ENCODE measurements at regions not wholly inside any gene's neighbourhood (a gene's known extent, or its start where the extent isn't known, plus 50 kb on each side); places are given as distances from the start of the nearest gene placed in this dataset.
A peak's percentile ranks its signal among the peaks of the same experiment; 100 is the strongest.

GRCh38 chr11:45517171-45517770, 148.2 kb downstream of the CHST1 start:
- DNase-seq: no peak

GRCh38 chr11:45513821-45514340, 151.5 kb downstream of the CHST1 start:
- no peak for DNase-seq

- DNase-seq: no peak
Measured at GRCh38 chr11:45512471-45513148, 152.8 kb downstream of the CHST1 start.

GRCh38 chr11:45511566-45511965, 153.9 kb downstream of the CHST1 start:
- DNase-seq: no peak

GRCh38 chr11:45507916-45508315, 157.5 kb downstream of the CHST1 start:
- DNase-seq: no peak

GRCh38 chr11:45503311-45503710, 162.1 kb downstream of the CHST1 start:
- no peak for DNase-seq

- no peak for DNase-seq
Measured at GRCh38 chr11:45502226-45502545, 163.2 kb downstream of the CHST1 start.

- DNase-seq: no peak
Measured at GRCh38 chr11:45501392-45502225, 163.8 kb downstream of the CHST1 start.

GRCh38 chr11:45500451-45500850, 165.0 kb downstream of the CHST1 start:
- DNase-seq: no peak

- DNase-seq: no peak
Measured at GRCh38 chr11:45494738-45495137, 170.7 kb downstream of the CHST1 start.

GRCh38 chr11:45489281-45489905, 176.0 kb downstream of the CHST1 start:
- no peak for DNase-seq

GRCh38 chr11:45486461-45486860, 179.0 kb downstream of the CHST1 start:
- DNase-seq: no peak

GRCh38 chr11:45485070-45485707, 180.2 kb downstream of the CHST1 start:
- DNase-seq: peak; percentile 23

- no peak for DNase-seq
Measured at GRCh38 chr11:45484326-45484883, 181.0 kb downstream of the CHST1 start.

GRCh38 chr11:45483416-45483815, 182.0 kb downstream of the CHST1 start:
- DNase-seq: no peak

- DNase-seq: no peak
Measured at GRCh38 chr11:45482331-45482730, 183.1 kb downstream of the CHST1 start.

- DNase-seq: no peak
Measured at GRCh38 chr11:45481026-45481425, 184.4 kb downstream of the CHST1 start.

GRCh38 chr11:45477588-45477987, 187.8 kb downstream of the CHST1 start:
- no peak for DNase-seq

GRCh38 chr11:45476126-45476525, 189.3 kb downstream of the CHST1 start:
- no peak for DNase-seq

GRCh38 chr11:45475173-45475572, 189.0 kb upstream of the SYT13 start:
- DNase-seq: no peak

GRCh38 chr11:45473341-45473895, 187.3 kb upstream of the SYT13 start:
- no peak for DNase-seq

GRCh38 chr11:45472716-45473317, 186.7 kb upstream of the SYT13 start:
- no peak for DNase-seq
